IPS DF 6.9 (cell line): ENCODE measurements at regions not wholly inside any gene's neighbourhood (a gene's known extent, or its start where the extent isn't known, plus 50 kb on each side); places are given as distances from the start of the nearest gene placed in this dataset.

Experiments used
- DNase-seq: peaks from one replicate; pipeline ENCODE4 v3.0.0-alpha.2; 2013; ENCODE audit warnings: low read depth, low spot score
- H3K27ac ChIP-seq: one replicate; pipeline ENCODE4 v1.5.1; 2013; ENCODE audit warnings: low read length, control low read depth
- H3K27me3 ChIP-seq: 2 replicates; pipeline ENCODE4 v1.6.1; 2013; ENCODE audit warnings: mild to moderate bottlenecking, low read length; ENCODE audit not compliant: control insufficient read depth, insufficient read depth
- H3K36me3 ChIP-seq: 2 replicates; pipeline ENCODE4 v1.6.1; 2013; ENCODE audit warnings: low read length; ENCODE audit not compliant: control insufficient read depth, insufficient read depth
- H3K4me1 ChIP-seq: 2 replicates; pipeline ENCODE4 v1.6.1; 2013; ENCODE audit warnings: low read length; ENCODE audit not compliant: control insufficient read depth, insufficient read depth
- H3K4me3 ChIP-seq: 2 replicates; pipeline ENCODE4 v1.5.1; 2013; ENCODE audit warnings: mild to moderate bottlenecking, low read length
- H3K9me3 ChIP-seq: 2 replicates; pipeline ENCODE4 v1.6.1; 2013; ENCODE audit warnings: low read length, inconsistent platforms; ENCODE audit not compliant: control insufficient read depth, insufficient read depth
- WGBS: extraction: QIAGEN DNeasy Blood & Tissue Kit; methylation state at CpG from one replicate; pipeline ENCODE4 v1.1.7; 2013; ENCODE audit warnings: mixed read lengths, missing lambda C conversion rate; ENCODE audit not compliant: insufficient read length, insufficient coverage; 5-methylcytosine and 5-hydroxymethylcytosine counted together

GRCh38 chr10:94085766-94086437 lies 92.2 kb downstream of the PLCE1 start:
- Histone ChIP-seq H3K27me3 (no peaks in the 10 kb centered on the region), H3K27ac (no peak overlapping the region), H3K4me3 (no peak overlapping the region), H3K9me3 (no peaks in the 10 kb centered on the region), H3K4me1 (no peaks in the 10 kb centered on the region), H3K36me3 (no peaks in the 10 kb centered on the region)
- no CpG with 5 or more reads among the region's 5 CpGs for WGBS
- DNase-seq = no peak

GRCh38 chr10:94088926-94089381 lies 95.2 kb downstream of the PLCE1 start:
- WGBS = no CpG with 5 or more reads among the region's 7 CpGs
- H3K27ac ChIP-seq = no peak overlapping the region

GRCh38 chr10:94091649-94092048 lies 97.9 kb downstream of the PLCE1 start:
- Histone ChIP-seq H3K27ac (no peak overlapping the region), H3K36me3 (no peaks in the 10 kb centered on the region), H3K4me1 (no peaks in the 10 kb centered on the region), H3K9me3 (no peaks in the 10 kb centered on the region), H3K4me3 (no peak overlapping the region), H3K27me3 (no peaks in the 10 kb centered on the region)
- DNase-seq = no peak

More at GRCh38 chr10:94088926-94089381, 95.2 kb downstream of the PLCE1 start:
- H3K4me3 ChIP-seq = no peak overlapping the region
- H3K9me3 ChIP-seq = no peaks in the 10 kb centered on the region
- H3K27me3 ChIP-seq = no peaks in the 10 kb centered on the region
- H3K36me3 ChIP-seq = no peaks in the 10 kb centered on the region
- H3K4me1 ChIP-seq = no peaks in the 10 kb centered on the region
- DNase-seq = no peak

- H3K36me3 ChIP-seq = no peaks in the 10 kb centered on the region
- H3K4me1 ChIP-seq = no peaks in the 10 kb centered on the region
- DNase-seq = no peak
- WGBS = no CpG with 5 or more reads among the region's 1 CpG
- H3K9me3 ChIP-seq = no peaks in the 10 kb centered on the region
- no peak overlapping the region for H3K27ac ChIP-seq
- no peaks in the 10 kb centered on the region for H3K27me3 ChIP-seq
- H3K4me3 ChIP-seq = no peak overlapping the region
These were observed 99.1 kb downstream of the PLCE1 start for GRCh38 chr10:94092848-94093247.

GRCh38 chr10:94093286-94093905 lies 99.7 kb downstream of the PLCE1 start:
- WGBS = no CpG with 5 or more reads among the region's 2 CpGs
- DNase-seq = no peak
- Histone ChIP-seq H3K4me3 (no peak overlapping the region), H3K27me3 (no peaks in the 10 kb centered on the region), H3K9me3 (no peaks in the 10 kb centered on the region), H3K4me1 (no peaks in the 10 kb centered on the region), H3K36me3 (no peaks in the 10 kb centered on the region), H3K27ac (no peak overlapping the region)

- H3K27ac ChIP-seq = no peak overlapping the region
- no peaks in the 10 kb centered on the region for H3K4me1 ChIP-seq
- WGBS = no CpG with 5 or more reads among the region's 5 CpGs
- H3K36me3 ChIP-seq = no peaks in the 10 kb centered on the region
- H3K4me3 ChIP-seq = no peak overlapping the region
- no peaks in the 10 kb centered on the region for H3K27me3 ChIP-seq
- DNase-seq = no peak
- H3K9me3 ChIP-seq = no peaks in the 10 kb centered on the region
These were observed 100.8 kb downstream of the PLCE1 start for GRCh38 chr10:94094540-94094939.

- H3K36me3 ChIP-seq = no peaks in the 10 kb centered on the region
- no peaks in the 10 kb centered on the region for H3K9me3 ChIP-seq
- no CpG with 5 or more reads among the region's 2 CpGs for WGBS
- H3K4me1 ChIP-seq = no peaks in the 10 kb centered on the region
- H3K27ac ChIP-seq = no peak overlapping the region
- no peaks in the 10 kb centered on the region for H3K27me3 ChIP-seq
- no peak for DNase-seq
- H3K4me3 ChIP-seq = no peak overlapping the region
These were observed 103.9 kb downstream of the PLCE1 start for GRCh38 chr10:94097656-94098055.

- WGBS = no CpG with 5 or more reads among the region's 3 CpGs
These were observed 105.2 kb downstream of the PLCE1 start for GRCh38 chr10:94098896-94099295.

GRCh38 chr10:94101894-94102293 lies 108.2 kb downstream of the PLCE1 start:
- Histone ChIP-seq H3K4me3 (no peak overlapping the region), H3K4me1 (no peaks in the 10 kb centered on the region), H3K27me3 (no peaks in the 10 kb centered on the region), H3K27ac (no peak overlapping the region), H3K9me3 (no peaks in the 10 kb centered on the region), H3K36me3 (no peaks in the 10 kb centered on the region)
- WGBS = no CpG with 5 or more reads among the region's 1 CpG
- no peak for DNase-seq

More at GRCh38 chr10:94098896-94099295, 105.2 kb downstream of the PLCE1 start:
- no peak for DNase-seq
- no peaks in the 10 kb centered on the region for H3K27me3 ChIP-seq
- no peaks in the 10 kb centered on the region for H3K9me3 ChIP-seq
- no peaks in the 10 kb centered on the region for H3K4me1 ChIP-seq
- no peak overlapping the region for H3K4me3 ChIP-seq
- no peak overlapping the region for H3K27ac ChIP-seq
- no peaks in the 10 kb centered on the region for H3K36me3 ChIP-seq

GRCh38 chr10:94102436-94102835 lies 108.7 kb downstream of the PLCE1 start:
- H3K4me3 ChIP-seq = no peak overlapping the region
- WGBS = no CpG with 5 or more reads among the region's 5 CpGs
- DNase-seq = no peak
- no peaks in the 10 kb centered on the region for H3K36me3 ChIP-seq
- H3K27me3 ChIP-seq = no peaks in the 10 kb centered on the region
- no peaks in the 10 kb centered on the region for H3K4me1 ChIP-seq
- no peaks in the 10 kb centered on the region for H3K9me3 ChIP-seq
- no peak overlapping the region for H3K27ac ChIP-seq

- Histone ChIP-seq H3K9me3 (no peaks in the 10 kb centered on the region), H3K27ac (no peak overlapping the region), H3K4me1 (no peaks in the 10 kb centered on the region), H3K27me3 (no peaks in the 10 kb centered on the region), H3K36me3 (no peaks in the 10 kb centered on the region), H3K4me3 (no peak overlapping the region)
- no CpG with 5 or more reads among the region's 2 CpGs for WGBS
- DNase-seq = no peak
These were observed 109.5 kb downstream of the PLCE1 start for GRCh38 chr10:94103192-94103591.
